Fibroblast of lung (primary cell): ENCODE measurements at regions not wholly inside any gene's neighbourhood (a gene's known extent, or its start where the extent isn't known, plus 50 kb on each side); places are given as distances from the start of the nearest gene placed in this dataset.

ENCODE experiments used
- DNase-seq, 2 donors: peaks; one replicate each; pipeline versions ENCODE4 v3.0.0 to v3.0.0-alpha.2; 2010; ENCODE audit warnings: low read depth in 2 of 2
- H2AFZ ChIP-seq: 2 replicates; pipeline ENCODE4 v1.5.1; 2012; ENCODE audit warnings: low read length, control low read depth, inconsistent platforms
- H3K27ac ChIP-seq: 2 replicates; pipeline ENCODE4 v1.5.1; 2011; ENCODE audit warnings: low read length, control low read depth; ENCODE audit not compliant: insufficient read depth
- H3K27me3 ChIP-seq: 2 replicates; pipeline ENCODE4 v1.5.1; 2011; ENCODE audit warnings: mild to moderate bottlenecking, low read length; ENCODE audit not compliant: control insufficient read depth, insufficient read depth
- H3K36me3 ChIP-seq: 2 replicates; pipeline ENCODE4 v1.5.1; 2011; ENCODE audit warnings: low read length; ENCODE audit not compliant: control insufficient read depth, insufficient read depth
- H3K4me1 ChIP-seq: 2 replicates; pipeline ENCODE4 v1.5.1; 2011; ENCODE audit warnings: low read length; ENCODE audit not compliant: control insufficient read depth, insufficient read depth; ENCODE audit errors: extremely low read depth
- H3K4me2 ChIP-seq: 2 replicates; pipeline ENCODE4 v1.5.1; 2011; ENCODE audit warnings: low read length, control low read depth; ENCODE audit not compliant: insufficient read depth; ENCODE audit errors: extremely low read depth
- H3K4me3 ChIP-seq, 4 experiments: fragments of 200-600 bp in 1 of 4; sonication (generic) in 1 of 4; replicated peaks in 1 of 4; 2 replicates each; pipeline ENCODE4 v1.5.1; 2011 to 2016; ENCODE audit warnings: low read length in 4 of 4, low read depth in 3 of 4, mild to moderate bottlenecking in 3 of 4, control low read depth in 2 of 4, inconsistent platforms in 1 of 4, mixed read lengths in 1 of 4; ENCODE audit not compliant: insufficient read depth in 1 of 4; ENCODE audit errors: control extremely low read depth in 1 of 4
- H3K79me2 ChIP-seq: 2 replicates; pipeline ENCODE4 v1.5.1; 2012; ENCODE audit warnings: mild to moderate bottlenecking, low read length, inconsistent platforms; ENCODE audit not compliant: control insufficient read depth, insufficient read depth
- H3K9ac ChIP-seq: 2 replicates; pipeline ENCODE4 v1.5.1; 2011; ENCODE audit warnings: mild to moderate bottlenecking, low read length, control low read depth; ENCODE audit not compliant: insufficient read depth
- H3K9me3 ChIP-seq: 2 replicates; pipeline ENCODE4 v1.5.1; 2012; ENCODE audit warnings: low read depth, low read length; ENCODE audit not compliant: control insufficient read depth, insufficient read depth
- H4K20me1 ChIP-seq: 2 replicates; pipeline ENCODE4 v1.5.1; 2011; ENCODE audit warnings: low read length; ENCODE audit not compliant: control insufficient read depth, insufficient read depth; ENCODE audit errors: extremely low read depth
- EZH2 ChIP-seq: IDR thresholded peaks from 2 replicates; pipeline ENCODE4 v1.5.1; 2012; ENCODE audit warnings: low read length, control low read depth, mild to moderate bottlenecking; ENCODE audit errors: missing control alignments
- TF ChIP-seq, protein P1 (sequence below), 2 donors: IDR thresholded peaks in 1 of 2; conservative IDR thresholded peaks in 1 of 2; 1 replicate in 1 of 2; 2 replicates in 1 of 2; pipeline ENCODE4 v1.5.1; 2011 to 2012; ENCODE audit warnings: low read length in 2 of 2, control low read depth in 1 of 2, inconsistent platforms in 1 of 2, low read depth in 1 of 2, mild to moderate bottlenecking in 1 of 2

DNA sequence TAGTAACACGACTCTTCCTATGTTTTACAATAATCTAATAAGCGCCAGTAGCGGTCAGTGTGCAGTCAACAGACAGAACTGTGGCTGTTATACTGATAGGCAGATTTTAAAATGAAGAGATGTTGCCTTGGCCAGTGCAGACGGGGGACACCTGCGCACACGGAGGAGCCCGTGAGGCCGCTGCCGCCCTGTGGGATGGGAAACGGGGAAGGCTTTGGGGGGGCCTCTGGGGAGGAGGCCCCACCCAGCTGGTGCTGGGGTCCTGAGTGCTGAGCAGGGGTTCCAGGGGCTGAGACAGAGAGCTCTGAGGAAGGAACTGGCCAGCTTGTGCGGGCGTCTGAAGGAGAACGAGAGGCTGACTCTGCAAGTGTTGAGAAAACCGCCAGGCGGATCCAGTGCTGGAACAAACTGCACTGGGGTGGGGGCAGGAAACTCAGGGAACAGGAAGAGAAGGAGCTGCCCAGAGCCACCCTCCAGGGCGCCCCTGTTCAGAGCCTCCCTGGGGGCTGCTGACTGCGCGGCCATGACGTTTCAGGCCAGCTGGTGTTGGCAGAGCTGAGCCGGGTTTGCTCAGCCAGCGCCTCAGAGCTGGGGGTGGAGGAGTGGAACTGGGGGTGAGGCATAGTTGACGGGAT lies 426.4 kb downstream of the TCERG1L start:
- no peaks in the 10 kb centered on the region for H3K9me3 ChIP-seq
- no peaks in the 10 kb centered on the region for H3K27me3 ChIP-seq
- no peaks in the 10 kb centered on the region for H3K79me2 ChIP-seq
- H3K4me1 ChIP-seq = no peaks in the 10 kb centered on the region
- H3K27ac ChIP-seq = no peak overlapping the region
- H4K20me1 ChIP-seq = no peaks in the 10 kb centered on the region
- H2AFZ ChIP-seq = no peak overlapping the region
- no peak overlapping the region for H3K4me3 ChIP-seq
- H3K36me3 ChIP-seq = no peaks in the 10 kb centered on the region
- no peak overlapping the region for H3K9ac ChIP-seq
- no peak overlapping the region for H3K4me2 ChIP-seq
- TF ChIP-seq, protein P1, sequence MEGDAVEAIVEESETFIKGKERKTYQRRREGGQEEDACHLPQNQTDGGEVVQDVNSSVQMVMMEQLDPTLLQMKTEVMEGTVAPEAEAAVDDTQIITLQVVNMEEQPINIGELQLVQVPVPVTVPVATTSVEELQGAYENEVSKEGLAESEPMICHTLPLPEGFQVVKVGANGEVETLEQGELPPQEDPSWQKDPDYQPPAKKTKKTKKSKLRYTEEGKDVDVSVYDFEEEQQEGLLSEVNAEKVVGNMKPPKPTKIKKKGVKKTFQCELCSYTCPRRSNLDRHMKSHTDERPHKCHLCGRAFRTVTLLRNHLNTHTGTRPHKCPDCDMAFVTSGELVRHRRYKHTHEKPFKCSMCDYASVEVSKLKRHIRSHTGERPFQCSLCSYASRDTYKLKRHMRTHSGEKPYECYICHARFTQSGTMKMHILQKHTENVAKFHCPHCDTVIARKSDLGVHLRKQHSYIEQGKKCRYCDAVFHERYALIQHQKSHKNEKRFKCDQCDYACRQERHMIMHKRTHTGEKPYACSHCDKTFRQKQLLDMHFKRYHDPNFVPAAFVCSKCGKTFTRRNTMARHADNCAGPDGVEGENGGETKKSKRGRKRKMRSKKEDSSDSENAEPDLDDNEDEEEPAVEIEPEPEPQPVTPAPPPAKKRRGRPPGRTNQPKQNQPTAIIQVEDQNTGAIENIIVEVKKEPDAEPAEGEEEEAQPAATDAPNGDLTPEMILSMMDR (conservative IDR thresholded peaks at IDR 0.05 in 1 of 2, IDR thresholded peaks at IDR 0.05 in 1 of 2; ENCODE audit: low read depth in 1 of 2, low read length in 2 of 2) = no peak
- no peak for TF ChIP-seq EZH2
- DNase-seq = no peak

DNA sequence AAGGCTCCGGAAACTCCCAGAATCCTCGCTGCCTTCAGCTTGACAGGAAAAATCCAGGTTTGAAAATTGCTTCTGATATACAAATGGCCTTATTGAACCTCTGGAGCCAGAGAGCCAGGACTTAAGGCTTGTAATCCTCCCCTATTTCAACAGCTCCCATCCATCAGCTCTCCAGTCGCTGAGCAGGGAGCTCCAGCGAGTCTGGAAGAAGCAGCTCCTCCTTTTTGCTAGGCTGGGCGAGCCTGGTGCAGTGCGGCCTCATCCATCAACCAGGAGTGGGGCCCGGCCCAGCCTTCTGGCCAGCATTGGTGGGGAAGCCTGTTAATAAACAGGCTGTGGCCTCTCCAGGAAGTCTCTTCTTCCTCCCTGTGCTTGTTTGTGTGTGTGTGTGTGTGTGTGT lies 424.4 kb downstream of the TCERG1L start:
- Histone ChIP-seq H3K9ac (no peak overlapping the region), H3K27me3 (no peaks in the 10 kb centered on the region), H3K27ac (no peak overlapping the region), H3K36me3 (no peaks in the 10 kb centered on the region), H3K9me3 (no peaks in the 10 kb centered on the region), H3K79me2 (no peaks in the 10 kb centered on the region), H2AFZ (no peak overlapping the region), H3K4me2 (no peak overlapping the region), H3K4me1 (no peaks in the 10 kb centered on the region), H3K4me3 (no peak overlapping the region), H4K20me1 (no peaks in the 10 kb centered on the region)
- no peak for DNase-seq
- no peak for TF ChIP-seq EZH2
- TF ChIP-seq, protein P1 (conservative IDR thresholded peaks at IDR 0.05 in 1 of 2, IDR thresholded peaks at IDR 0.05 in 1 of 2; ENCODE audit: low read depth in 1 of 2, low read length in 2 of 2) = no peak

DNA sequence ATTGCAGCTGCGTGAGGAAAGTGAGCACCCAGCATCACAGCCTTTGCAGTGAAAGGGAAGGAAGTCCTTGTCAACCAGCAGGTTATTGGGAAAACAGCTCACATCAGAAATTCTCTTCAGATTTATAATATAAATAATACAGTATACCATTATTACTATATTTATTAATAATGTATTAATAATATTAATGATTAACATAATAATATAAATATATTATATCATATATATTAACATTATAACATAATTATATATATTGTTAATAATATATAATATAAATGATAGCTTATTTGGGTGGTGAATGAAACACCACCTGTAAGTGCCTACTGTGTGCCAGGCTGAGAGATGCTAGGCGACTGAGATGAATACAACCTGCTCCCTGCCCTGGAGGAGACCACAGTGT lies 423.0 kb downstream of the TCERG1L start:
- H3K9ac ChIP-seq = no peak overlapping the region
- TF ChIP-seq, protein P1 (conservative IDR thresholded peaks at IDR 0.05 in 1 of 2, IDR thresholded peaks at IDR 0.05 in 1 of 2; ENCODE audit: low read depth in 1 of 2, low read length in 2 of 2) = no peak
- TF ChIP-seq EZH2 = no peak
- H3K79me2 ChIP-seq = no peaks in the 10 kb centered on the region
- no peaks in the 10 kb centered on the region for H3K27me3 ChIP-seq
- no peak overlapping the region for H3K4me2 ChIP-seq
- no peak overlapping the region for H2AFZ ChIP-seq
- H4K20me1 ChIP-seq = no peaks in the 10 kb centered on the region
- no peak overlapping the region for H3K27ac ChIP-seq
- H3K4me3 ChIP-seq = no peak overlapping the region
- no peaks in the 10 kb centered on the region for H3K36me3 ChIP-seq
- no peaks in the 10 kb centered on the region for H3K9me3 ChIP-seq
- no peak for DNase-seq
- no peaks in the 10 kb centered on the region for H3K4me1 ChIP-seq
